ENCODE measurements at regions not wholly inside any gene's neighbourhood (a gene's known extent, or its start where the extent isn't known, plus 50 kb on each side); places are given as distances from the start of the nearest gene placed in this dataset.

- no peak for TF ChIP-seq CTCF (IDR thresholded peaks at IDR 0.05)
- TF ChIP-seq POLR2A (IDR thresholded peaks at IDR 0.05), result no peak
These were observed 1235.3 kb upstream of the ZEB2 start for GRCh38 chr2:145755019-145755837.

Data from Peyer's patch (tissue), 4 donors.